SK-N-SH treated with all-trans-retinoic acid at 6 μM for 48 hours (cell line): ENCODE measurements at regions not wholly inside any gene's neighbourhood (a gene's known extent, or its start where the extent isn't known, plus 50 kb on each side); places are given as distances from the start of the nearest gene placed in this dataset.

ENCODE experiments used
- ARNTL ChIP-seq: fragments of 450-650 bp; formaldehyde crosslinking; IDR thresholded peaks from 2 replicates; pipeline ENCODE4 v1.5.0; 2020; ENCODE audit warnings: low read depth, mild to moderate bottlenecking, moderate library complexity, borderline replicate concordance
- CSRNP3 ChIP-seq: fragments of 250-450 bp; sonication (Bioruptor Pico); IDR thresholded peaks from 2 replicates; pipeline ENCODE4 v1.5.1; 2021; ENCODE audit warnings: mild to moderate bottlenecking, moderate library complexity
- TCF4 ChIP-seq: fragments of 250-450 bp; sonication (Bioruptor Pico); IDR thresholded peaks from 2 replicates; pipeline ENCODE4 v1.8.0; 2021; ENCODE audit warnings: mild to moderate bottlenecking, moderate library complexity, borderline replicate concordance
- TSHZ2 ChIP-seq: fragments of 250-450 bp; sonication (Bioruptor Pico); IDR thresholded peaks from 2 replicates; pipeline ENCODE4 v1.5.0; 2020; ENCODE audit warnings: mild to moderate bottlenecking, moderate library complexity
- ZNF565 ChIP-seq: fragments of 450-650 bp; formaldehyde crosslinking; conservative IDR thresholded peaks from 2 replicates; pipeline ENCODE4 v1.5.0; 2020; ENCODE audit warnings: low read depth, mild to moderate bottlenecking, moderate library complexity
- TF ChIP-seq, protein P1 (sequence below): fragments of 250-450 bp; sonication (Bioruptor Pico); IDR thresholded peaks from 2 replicates; pipeline ENCODE4 v1.8.0; 2020; ENCODE audit warnings: mild to moderate bottlenecking, moderate library complexity, borderline replicate concordance

DNA sequence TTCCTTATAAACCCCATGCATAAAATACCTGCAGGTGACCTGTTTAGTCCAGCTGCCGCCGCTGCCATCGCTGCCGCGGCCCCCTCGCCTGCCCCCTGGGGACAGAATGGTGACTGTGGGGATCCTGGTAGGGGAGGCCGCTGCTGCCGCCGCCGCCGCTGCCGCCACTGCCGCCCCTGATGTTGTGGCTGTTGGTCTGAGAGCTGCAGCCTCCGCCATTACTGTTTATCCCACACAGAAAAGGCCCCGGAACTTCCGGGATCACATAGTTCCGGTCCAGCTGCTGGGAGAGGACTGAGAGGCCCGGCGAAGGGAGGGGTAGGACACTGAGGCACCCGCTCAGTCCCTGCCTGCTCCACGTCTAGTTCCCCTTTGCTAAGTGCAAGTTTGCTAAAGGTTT, 244.9 kb downstream of the C12orf50 start:
- TF ChIP-seq, protein P1, sequence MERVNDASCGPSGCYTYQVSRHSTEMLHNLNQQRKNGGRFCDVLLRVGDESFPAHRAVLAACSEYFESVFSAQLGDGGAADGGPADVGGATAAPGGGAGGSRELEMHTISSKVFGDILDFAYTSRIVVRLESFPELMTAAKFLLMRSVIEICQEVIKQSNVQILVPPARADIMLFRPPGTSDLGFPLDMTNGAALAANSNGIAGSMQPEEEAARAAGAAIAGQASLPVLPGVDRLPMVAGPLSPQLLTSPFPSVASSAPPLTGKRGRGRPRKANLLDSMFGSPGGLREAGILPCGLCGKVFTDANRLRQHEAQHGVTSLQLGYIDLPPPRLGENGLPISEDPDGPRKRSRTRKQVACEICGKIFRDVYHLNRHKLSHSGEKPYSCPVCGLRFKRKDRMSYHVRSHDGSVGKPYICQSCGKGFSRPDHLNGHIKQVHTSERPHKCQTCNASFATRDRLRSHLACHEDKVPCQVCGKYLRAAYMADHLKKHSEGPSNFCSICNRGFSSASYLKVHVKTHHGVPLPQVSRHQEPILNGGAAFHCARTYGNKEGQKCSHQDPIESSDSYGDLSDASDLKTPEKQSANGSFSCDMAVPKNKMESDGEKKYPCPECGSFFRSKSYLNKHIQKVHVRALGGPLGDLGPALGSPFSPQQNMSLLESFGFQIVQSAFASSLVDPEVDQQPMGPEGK (CRISPR knock-in tag) = no peak
- TF ChIP-seq CSRNP3 (CRISPR knock-in tag) = no peak
- TF ChIP-seq ARNTL (CRISPR knock-in tag) = no peak
- no peak for TF ChIP-seq ZNF565 (CRISPR knock-in tag)
- no peak for TF ChIP-seq TCF4 (CRISPR knock-in tag)
- TF ChIP-seq TSHZ2 = no peak
